ENCODE measurements at regions not wholly inside any gene's neighbourhood (a gene's known extent, or its start where the extent isn't known, plus 50 kb on each side); places are given as distances from the start of the nearest gene placed in this dataset.

DNA sequence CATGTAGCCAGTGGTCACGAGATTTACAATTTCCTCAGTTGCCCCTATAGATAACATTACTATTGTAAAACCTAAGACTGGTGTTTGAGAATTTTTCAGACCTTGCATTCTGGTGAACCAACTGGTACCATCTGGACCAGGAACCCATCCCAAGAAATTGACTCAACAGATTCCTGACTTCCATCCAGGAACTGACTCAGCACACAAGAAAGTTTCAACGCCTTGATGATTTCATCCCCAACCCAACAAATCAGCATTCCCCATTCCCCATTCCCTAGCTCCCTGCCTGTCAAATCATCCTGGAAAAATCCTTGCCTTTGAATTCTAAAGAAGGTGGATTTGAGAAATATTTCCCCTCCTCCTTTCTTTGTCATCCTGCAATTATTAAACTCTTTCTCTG, 529.8 kb upstream of the PRMT6 start:
- TF ChIP-seq, protein P1, sequence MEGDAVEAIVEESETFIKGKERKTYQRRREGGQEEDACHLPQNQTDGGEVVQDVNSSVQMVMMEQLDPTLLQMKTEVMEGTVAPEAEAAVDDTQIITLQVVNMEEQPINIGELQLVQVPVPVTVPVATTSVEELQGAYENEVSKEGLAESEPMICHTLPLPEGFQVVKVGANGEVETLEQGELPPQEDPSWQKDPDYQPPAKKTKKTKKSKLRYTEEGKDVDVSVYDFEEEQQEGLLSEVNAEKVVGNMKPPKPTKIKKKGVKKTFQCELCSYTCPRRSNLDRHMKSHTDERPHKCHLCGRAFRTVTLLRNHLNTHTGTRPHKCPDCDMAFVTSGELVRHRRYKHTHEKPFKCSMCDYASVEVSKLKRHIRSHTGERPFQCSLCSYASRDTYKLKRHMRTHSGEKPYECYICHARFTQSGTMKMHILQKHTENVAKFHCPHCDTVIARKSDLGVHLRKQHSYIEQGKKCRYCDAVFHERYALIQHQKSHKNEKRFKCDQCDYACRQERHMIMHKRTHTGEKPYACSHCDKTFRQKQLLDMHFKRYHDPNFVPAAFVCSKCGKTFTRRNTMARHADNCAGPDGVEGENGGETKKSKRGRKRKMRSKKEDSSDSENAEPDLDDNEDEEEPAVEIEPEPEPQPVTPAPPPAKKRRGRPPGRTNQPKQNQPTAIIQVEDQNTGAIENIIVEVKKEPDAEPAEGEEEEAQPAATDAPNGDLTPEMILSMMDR (IDR thresholded peaks at IDR 0.05) = no peak
- TF ChIP-seq POLR2A (IDR thresholded peaks at IDR 0.05) = no peak
